ENCODE measurements at regions not wholly inside any gene's neighbourhood (a gene's known extent, or its start where the extent isn't known, plus 50 kb on each side); places are given as distances from the start of the nearest gene placed in this dataset.

DNA sequence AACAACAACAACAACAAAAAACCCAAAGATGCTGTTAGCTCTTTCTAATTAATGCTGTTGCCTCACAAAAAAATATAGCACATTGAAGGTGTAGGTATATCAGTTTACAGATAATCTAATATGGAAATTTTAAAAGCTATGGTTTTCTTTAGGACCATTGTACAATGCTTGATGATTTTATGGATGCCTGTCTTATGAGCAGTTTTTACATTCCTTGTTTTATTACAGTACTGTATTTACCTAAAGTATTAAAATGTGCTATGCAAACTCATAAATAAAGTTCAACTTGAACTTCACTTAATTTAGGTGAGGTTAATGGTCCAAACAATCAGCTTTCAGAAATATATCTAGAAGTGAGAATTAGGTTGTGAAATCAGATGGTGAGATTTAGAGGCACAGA, 212.2 kb upstream of the GOLIM4 start:
- no peaks in the 10 kb centered on the region for H3K4me1 Mint-ChIP-seq

DNA sequence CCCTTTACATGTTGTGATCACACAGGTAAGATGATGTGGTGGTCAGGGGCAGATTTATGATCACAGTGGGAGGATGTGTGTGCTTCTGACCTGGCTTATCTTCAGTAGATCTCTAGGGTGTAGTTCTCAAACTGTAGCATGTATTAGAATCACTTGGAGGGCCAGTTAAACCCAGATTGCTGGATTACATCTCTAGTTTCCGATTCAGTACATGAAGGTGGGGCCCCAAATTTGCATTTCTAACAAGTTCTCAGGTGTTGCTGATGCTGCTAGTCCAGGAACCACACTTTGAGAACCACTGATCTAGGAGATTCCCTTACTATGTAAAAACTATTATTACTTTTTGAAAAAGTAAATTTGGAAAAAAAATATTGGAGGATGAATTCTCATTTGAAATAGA, 199.3 kb upstream of the GOLIM4 start:
- Mint-ChIP-seq H3K4me1 (no peaks in the 10 kb centered on the region), H3K27ac (no peak overlapping the region), H3K4me3 (no peak overlapping the region), H3K27me3 (no peaks in the 10 kb centered on the region), H3K36me3 (no peaks in the 10 kb centered on the region), H3K9me3 (no peaks in the 10 kb centered on the region)
- ATAC-seq (ENCODE audit: low read depth) (no peak), DNase-seq (no peak)
- POLR2A ChIA-PET = no interaction called here

More for the DNA sequence above, 212.2 kb upstream of the GOLIM4 start:
- peaks cover 4% of the 10 kb centered on the region for H3K9me3 Mint-ChIP-seq
- ATAC-seq (ENCODE audit: low read depth) (no peak), DNase-seq (no peak)
- H3K4me3 Mint-ChIP-seq = no peak overlapping the region
- no peaks in the 10 kb centered on the region for H3K27me3 Mint-ChIP-seq
- H3K36me3 Mint-ChIP-seq = no peaks in the 10 kb centered on the region
- H3K27ac Mint-ChIP-seq = no peak overlapping the region
- POLR2A ChIA-PET = no interaction called here

DNA sequence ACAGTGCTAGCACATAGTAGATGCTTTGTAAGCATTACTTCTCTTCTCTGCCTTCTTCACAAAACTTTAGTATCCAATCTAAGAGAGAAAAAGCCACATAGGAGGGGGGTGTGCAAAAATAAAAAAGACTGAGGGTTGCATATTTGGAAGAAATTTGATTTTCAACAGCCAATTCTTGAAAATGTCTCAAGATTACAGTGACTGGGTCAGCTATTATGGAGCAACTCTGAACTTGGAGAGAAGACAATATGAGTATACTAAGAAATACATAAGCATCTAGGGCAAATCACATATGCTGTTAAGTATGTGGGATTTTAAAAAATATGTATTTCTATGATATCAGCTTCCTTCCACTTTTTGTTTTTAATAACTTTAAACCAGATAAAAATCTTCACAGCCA, 196.6 kb upstream of the GOLIM4 start:
- no peaks in the 10 kb centered on the region for H3K4me1 Mint-ChIP-seq
- no peak overlapping the region for H3K4me3 Mint-ChIP-seq
- POLR2A ChIA-PET = no interaction called here
- ATAC-seq (ENCODE audit: low read depth) (no peak), DNase-seq (no peak)
- H3K27me3 Mint-ChIP-seq = no peaks in the 10 kb centered on the region
- no peaks in the 10 kb centered on the region for H3K9me3 Mint-ChIP-seq
- H3K36me3 Mint-ChIP-seq = no peaks in the 10 kb centered on the region
- no peak overlapping the region for H3K27ac Mint-ChIP-seq

DNA sequence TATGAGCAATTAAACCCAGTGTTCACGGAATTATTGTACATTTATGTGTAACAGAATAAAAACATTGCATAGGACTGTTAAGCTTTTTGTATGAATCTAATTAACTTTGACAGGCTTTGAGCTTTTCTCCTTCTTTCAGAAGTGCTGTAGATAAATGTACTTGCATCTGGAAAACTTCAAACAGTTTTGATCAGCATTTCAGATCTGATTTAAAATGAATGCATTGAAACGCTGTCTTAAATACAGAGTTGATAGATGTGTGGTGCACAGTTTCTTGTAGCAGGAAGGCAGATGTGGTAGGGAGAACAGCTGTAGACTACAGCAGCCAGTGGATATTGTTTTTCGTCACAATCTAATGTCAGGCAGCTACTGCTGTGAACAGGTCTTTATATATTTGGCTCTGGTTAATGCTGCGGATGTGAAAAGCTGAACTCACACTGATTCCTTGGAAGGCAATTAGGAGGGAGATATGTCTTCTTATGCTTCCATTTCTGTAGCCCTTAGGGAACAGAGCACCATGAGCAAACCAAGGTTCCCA, 193.8 kb upstream of the GOLIM4 start:
- POLR2A ChIA-PET = no interaction called here
- Mint-ChIP-seq H3K4me3 (no peak overlapping the region), H3K27ac (no peak overlapping the region), H3K36me3 (no peaks in the 10 kb centered on the region), H3K4me1 (no peaks in the 10 kb centered on the region), H3K27me3 (no peaks in the 10 kb centered on the region), H3K9me3 (no peaks in the 10 kb centered on the region)
- ATAC-seq (ENCODE audit: low read depth) (no peak), DNase-seq (no peak)

DNA sequence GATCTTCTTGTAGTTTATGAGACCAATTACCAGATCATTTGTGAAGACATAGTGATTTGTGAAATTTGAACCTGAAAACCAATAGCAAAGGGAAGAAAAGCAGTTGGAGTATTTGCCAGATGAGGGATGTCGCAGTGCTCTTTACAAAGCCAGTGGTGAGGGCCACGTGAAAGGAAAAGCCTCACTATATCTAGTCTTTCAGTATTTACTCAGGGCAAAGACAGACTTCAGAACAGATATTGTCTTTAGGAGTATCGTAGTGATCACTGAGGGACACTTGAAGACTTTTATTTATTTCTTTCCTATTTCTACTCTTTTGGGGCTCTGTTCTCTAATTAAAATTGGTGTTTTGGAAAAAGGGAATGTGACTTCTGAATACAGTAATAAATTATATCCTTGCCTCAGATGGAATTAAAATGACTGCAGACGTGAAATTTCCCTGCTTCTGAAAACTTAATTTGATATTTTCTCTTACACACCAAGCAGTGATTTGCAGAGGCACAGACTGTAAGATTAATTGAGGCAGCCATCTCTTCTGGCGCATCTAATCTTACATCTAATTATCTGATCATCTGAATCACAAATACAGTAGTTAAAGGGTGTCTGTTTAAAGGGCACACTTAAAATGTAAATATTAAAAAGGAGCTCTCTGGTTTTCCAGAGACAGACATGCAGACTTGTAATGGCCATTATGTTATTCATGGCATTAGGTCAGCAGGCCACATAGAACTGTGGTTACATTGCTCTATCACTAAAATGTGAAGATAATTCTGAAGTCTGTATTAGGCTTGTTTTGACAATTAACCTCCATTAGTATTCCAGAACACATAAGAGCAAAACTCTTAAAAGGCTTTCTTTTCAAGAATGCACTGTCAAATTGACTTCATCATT, 193.0 kb upstream of the GOLIM4 start:
- Mint-ChIP-seq H3K4me3 (no peak overlapping the region), H3K27me3 (no peaks in the 10 kb centered on the region), H3K27ac (no peak overlapping the region), H3K9me3 (no peaks in the 10 kb centered on the region), H3K36me3 (no peaks in the 10 kb centered on the region), H3K4me1 (no peaks in the 10 kb centered on the region)
- ATAC-seq (ENCODE audit: low read depth) = no peak
- DNase-seq = no peak
- POLR2A ChIA-PET = no interaction called here

DNA sequence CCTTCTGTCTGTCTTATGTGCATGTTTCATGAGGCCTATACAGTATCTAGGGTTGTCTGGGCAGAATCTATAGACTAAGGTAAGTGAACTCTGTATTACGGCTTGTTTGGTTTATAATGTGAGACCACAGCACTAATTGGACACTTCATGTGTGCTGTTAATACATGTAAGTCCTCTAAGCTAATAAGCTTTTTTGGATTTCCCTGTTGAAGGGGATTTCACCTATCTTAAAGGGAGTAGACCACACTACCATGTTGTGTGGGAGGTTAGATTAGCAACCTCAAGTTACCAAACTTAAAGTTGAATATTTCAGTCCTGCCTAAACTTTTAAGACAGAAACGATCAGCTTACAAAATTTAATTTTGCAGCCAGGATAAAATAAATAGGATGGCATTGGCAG, 189.8 kb upstream of the GOLIM4 start:
- no peak for DNase-seq
- Mint-ChIP-seq H3K36me3 (no peaks in the 10 kb centered on the region), H3K9me3 (no peaks in the 10 kb centered on the region), H3K27ac (no peak overlapping the region), H3K4me1 (no peaks in the 10 kb centered on the region), H3K4me3 (no peak overlapping the region), H3K27me3 (no peaks in the 10 kb centered on the region)
- POLR2A ChIA-PET = no interaction called here
- no peak for ATAC-seq (ENCODE audit: low read depth)

DNA sequence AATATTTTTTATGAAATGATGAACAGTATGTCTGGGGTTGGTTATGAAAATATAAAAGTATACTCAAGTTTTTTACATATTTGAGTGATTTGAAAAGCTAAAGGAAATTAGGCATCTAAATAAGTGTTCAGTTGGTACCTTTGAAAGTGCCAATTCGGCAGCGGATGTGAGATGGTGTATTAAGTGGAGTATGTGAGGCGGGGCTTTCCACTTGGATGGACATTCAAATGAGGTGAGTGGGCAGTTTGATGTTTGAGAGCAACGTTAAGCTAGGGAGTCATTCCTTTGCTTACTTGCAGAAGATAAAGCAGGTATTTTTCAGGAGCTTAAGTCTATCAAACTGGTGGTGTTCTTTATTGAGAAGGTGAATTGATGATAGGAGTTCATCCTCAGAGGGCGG, 189.0 kb upstream of the GOLIM4 start:
- DNase-seq = no peak
- Mint-ChIP-seq H3K27me3 (no peaks in the 10 kb centered on the region), H3K27ac (no peak overlapping the region), H3K36me3 (no peaks in the 10 kb centered on the region), H3K4me3 (no peak overlapping the region), H3K9me3 (no peaks in the 10 kb centered on the region), H3K4me1 (no peaks in the 10 kb centered on the region)
- no peak for ATAC-seq (ENCODE audit: low read depth)
- POLR2A ChIA-PET = no interaction called here

DNA sequence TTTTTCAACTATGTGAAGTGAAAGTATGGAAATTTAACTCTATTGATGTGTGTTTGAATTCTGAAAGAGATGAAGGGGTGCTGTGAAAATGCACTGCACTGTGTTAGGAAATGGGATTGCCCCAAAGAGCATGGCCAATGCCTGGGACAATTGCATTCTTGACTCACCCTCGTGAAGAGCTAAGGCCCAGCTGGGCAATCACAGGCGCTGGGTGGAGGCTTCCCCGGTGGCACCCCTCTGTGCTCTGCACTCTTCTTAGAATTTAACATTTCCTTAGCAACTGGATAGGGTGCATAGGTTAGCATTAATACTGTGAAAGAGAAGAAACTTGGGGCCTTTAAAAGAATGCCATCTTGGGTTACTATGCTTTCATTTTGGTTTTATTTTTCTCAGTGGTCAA, 179.9 kb upstream of the GOLIM4 start:
- H3K4me3 Mint-ChIP-seq = no peak overlapping the region
- H3K9me3 Mint-ChIP-seq = no peaks in the 10 kb centered on the region
- H3K36me3 Mint-ChIP-seq = no peaks in the 10 kb centered on the region
- POLR2A ChIA-PET = no interaction called here
- no peak for DNase-seq
- peaks cover 1% of the 10 kb centered on the region for H3K27me3 Mint-ChIP-seq
- H3K27ac Mint-ChIP-seq = no peak overlapping the region
- no peaks in the 10 kb centered on the region for H3K4me1 Mint-ChIP-seq
- no peak for ATAC-seq (ENCODE audit: low read depth)

DNA sequence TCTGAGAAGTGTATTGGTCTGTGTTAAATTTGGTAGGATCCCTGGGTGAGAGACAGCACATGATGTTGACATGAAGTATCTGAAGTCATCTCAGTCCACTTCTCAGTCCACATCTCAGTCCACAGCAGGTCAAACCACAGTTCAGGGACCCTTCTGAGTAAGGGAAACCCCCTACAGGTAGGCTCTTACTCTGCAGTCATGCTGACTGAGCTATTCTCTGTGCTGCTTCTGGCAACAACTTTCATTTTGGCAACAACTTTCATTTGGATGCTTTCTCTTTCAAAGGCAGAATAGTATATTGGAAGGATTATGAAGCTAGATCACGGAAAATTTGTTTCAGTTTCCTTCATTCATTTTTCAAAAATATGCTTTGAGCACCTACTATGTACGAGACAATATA, 178.2 kb upstream of the GOLIM4 start:
- Mint-ChIP-seq H3K36me3 (no peaks in the 10 kb centered on the region), H3K27me3 (peaks cover 1% of the 10 kb centered on the region), H3K9me3 (no peaks in the 10 kb centered on the region), H3K27ac (no peak overlapping the region), H3K4me3 (no peak overlapping the region), H3K4me1 (no peaks in the 10 kb centered on the region)
- DNase-seq (no peak), ATAC-seq (ENCODE audit: low read depth) (no peak)
- POLR2A ChIA-PET = no interaction called here

DNA sequence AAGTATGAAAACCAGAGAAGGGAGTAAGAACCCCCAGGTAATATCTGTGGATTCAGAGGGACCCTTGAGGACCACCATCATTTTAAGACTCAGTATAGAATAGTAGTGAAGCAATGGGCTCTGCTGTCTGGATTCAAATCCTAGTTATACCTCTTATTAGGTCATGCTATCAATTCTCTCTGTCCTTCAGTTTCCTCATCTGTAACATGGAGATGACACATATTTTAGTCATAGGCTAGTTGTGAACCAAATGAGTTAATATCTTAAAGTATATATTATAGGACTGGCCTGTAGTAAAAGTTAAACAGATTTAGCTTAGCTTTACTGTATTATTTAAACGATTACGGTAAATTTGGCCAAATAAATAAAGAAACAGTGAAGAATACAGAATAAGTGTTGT, 177.3 kb upstream of the GOLIM4 start:
- Mint-ChIP-seq H3K4me3 (no peak overlapping the region), H3K4me1 (no peaks in the 10 kb centered on the region), H3K27me3 (peaks cover 1% of the 10 kb centered on the region), H3K27ac (no peak overlapping the region), H3K36me3 (no peaks in the 10 kb centered on the region), H3K9me3 (no peaks in the 10 kb centered on the region)
- no peak for DNase-seq
- POLR2A ChIA-PET = no interaction called here
- no peak for ATAC-seq (ENCODE audit: low read depth)

DNA sequence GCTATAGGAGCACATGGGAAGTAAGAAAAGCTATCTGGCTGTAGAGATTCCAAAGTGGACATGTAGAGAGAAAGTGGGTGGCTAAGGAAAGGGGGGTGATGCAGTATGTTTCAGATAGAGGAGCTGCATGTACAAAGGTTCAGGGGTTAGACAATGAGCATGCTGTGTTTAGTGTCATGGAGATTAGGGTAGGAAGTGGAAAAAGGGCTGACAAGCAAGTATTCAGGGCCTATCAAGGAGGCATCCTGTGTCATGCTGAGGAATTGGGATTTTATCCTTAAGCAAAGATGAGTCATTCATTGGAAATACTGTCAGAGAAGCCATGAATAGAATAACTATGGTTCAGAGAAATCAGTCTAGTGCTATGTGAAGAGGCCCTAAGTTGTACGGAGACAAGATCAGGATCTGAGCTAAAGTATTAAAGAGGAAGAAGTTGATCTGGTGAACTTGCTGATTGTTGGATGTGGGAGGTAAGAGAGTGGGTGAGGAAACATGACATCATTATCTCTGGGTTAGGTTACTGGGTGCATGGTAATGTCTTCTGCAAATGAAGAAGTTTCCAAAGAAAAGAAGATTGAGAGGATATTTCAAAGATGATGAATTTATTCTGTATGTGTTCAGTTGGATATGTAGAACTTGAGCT, 176.7 kb upstream of the GOLIM4 start:
- Mint-ChIP-seq H3K27me3 (peaks cover 1% of the 10 kb centered on the region), H3K4me1 (no peaks in the 10 kb centered on the region), H3K4me3 (no peak overlapping the region), H3K9me3 (no peaks in the 10 kb centered on the region), H3K36me3 (no peaks in the 10 kb centered on the region), H3K27ac (no peak overlapping the region)
- POLR2A ChIA-PET = no interaction called here
- no peak for DNase-seq
- no peak for ATAC-seq (ENCODE audit: low read depth)

DNA sequence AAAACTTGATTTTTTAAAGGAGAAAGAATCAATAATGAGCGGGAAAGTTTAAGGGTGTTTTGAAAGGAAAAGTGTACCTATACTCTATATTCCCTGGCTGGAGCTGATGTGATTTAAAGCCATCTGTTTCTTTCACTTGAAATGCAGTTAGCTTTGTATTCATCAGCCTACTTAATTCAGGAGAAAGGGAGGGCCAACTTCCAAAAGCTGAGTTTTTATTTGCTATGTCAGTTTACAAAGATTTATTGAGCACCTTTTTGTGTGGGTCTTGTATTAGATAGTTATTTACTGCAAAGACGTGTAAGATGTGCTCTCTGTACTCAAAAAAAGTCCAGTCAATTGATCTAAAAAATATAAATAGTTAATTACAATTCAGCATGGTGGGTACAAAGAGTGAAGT, 176.2 kb upstream of the GOLIM4 start:
- H3K27me3 Mint-ChIP-seq = peaks cover 1% of the 10 kb centered on the region
- POLR2A ChIA-PET = no interaction called here

DNA sequence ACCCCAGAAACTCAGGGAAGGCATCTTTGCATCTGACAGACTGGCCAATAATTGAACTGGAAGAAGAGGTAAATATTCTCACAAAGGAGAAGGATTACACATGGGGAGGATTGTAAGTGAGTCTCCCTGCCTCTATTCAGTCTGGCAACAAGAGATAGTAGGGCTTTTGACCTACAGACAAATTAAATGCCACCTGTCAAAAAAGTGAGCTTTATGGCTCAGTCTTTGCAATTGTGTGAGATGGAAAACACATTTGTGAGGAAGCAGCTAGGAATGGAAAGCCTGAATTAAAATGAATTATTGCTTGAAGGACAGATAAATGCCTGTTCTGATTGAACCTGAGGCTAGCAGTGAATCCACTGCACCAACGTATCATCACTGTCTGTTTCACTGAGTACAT, 173.3 kb upstream of the GOLIM4 start:
- Mint-ChIP-seq H3K36me3 (no peaks in the 10 kb centered on the region), H3K27ac (no peak overlapping the region), H3K4me3 (no peak overlapping the region), H3K9me3 (no peaks in the 10 kb centered on the region), H3K27me3 (peaks cover 1% of the 10 kb centered on the region), H3K4me1 (no peaks in the 10 kb centered on the region)
- POLR2A ChIA-PET = no interaction called here
- no peak for ATAC-seq (ENCODE audit: low read depth)
- no peak for DNase-seq

More for the DNA sequence above, 176.2 kb upstream of the GOLIM4 start:
- Mint-ChIP-seq H3K4me1 (no peaks in the 10 kb centered on the region), H3K9me3 (no peaks in the 10 kb centered on the region), H3K4me3 (no peak overlapping the region), H3K36me3 (no peaks in the 10 kb centered on the region), H3K27ac (no peak overlapping the region)
- no peak for ATAC-seq (ENCODE audit: low read depth)
- no peak for DNase-seq

DNA sequence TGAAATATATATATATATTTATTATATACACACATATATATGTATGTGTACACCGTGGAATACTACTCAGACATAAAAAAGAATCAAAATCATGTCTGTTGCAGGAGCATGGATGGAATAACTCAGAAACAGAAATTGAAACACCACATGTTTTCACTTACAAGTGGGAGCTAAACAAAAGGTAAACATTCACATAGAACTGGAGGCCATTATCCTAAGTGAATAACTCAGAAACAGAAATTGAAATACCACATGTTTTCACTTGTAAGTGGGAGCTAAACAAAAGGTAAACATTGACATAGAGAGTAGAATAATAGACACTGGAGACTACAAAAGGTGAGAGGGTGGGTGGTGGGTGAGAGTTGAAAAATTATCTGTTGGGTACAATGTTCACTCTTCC, 171.5 kb upstream of the GOLIM4 start:
- peaks cover under 1% of the 10 kb centered on the region for H3K27me3 Mint-ChIP-seq
- POLR2A ChIA-PET = no interaction called here
- DNase-seq (no peak), ATAC-seq (ENCODE audit: low read depth) (no peak)
- H3K4me3 Mint-ChIP-seq = no peak overlapping the region
- H3K9me3 Mint-ChIP-seq = no peaks in the 10 kb centered on the region
- H3K36me3 Mint-ChIP-seq = no peaks in the 10 kb centered on the region
- no peak overlapping the region for H3K27ac Mint-ChIP-seq
- no peaks in the 10 kb centered on the region for H3K4me1 Mint-ChIP-seq
